ENCODE measurements at regions not wholly inside any gene's neighbourhood (a gene's known extent, or its start where the extent isn't known, plus 50 kb on each side); places are given as distances from the start of the nearest gene placed in this dataset.

DNA sequence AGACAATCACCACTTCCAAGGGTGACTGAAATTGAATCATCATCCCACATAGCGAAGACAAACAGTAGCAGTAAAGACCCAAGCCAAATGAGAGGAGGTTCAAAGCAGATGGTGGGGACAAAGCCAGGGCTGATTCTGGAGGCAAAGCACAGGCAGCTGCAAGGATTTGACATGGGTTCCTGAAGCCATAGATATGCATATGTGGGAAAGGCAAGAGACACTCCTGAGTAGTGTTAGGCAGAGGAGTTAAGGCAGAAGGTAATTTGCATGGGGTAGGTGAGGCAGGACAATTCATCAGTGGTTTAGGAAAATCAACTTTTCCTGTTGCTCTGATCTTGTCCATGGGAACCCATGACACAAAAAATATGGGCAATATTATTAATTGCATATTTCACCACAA lies 462.8 kb downstream of the FAM181B start:
- H3K27ac Mint-ChIP-seq (ENCODE audit: low read depth, unreplicated experiment) = no peak overlapping the region
- H3K27me3 Mint-ChIP-seq (ENCODE audit: insufficient read depth, unreplicated experiment) = peaks cover 42% of the 10 kb centered on the region
- no peaks in the 10 kb centered on the region for H3K9me3 Mint-ChIP-seq (ENCODE audit: unreplicated experiment)
- ChIA-PET POLR2A (no interaction called here), CTCF (no interaction called here)
- H3K4me3 Mint-ChIP-seq (ENCODE audit: unreplicated experiment) = no peak overlapping the region
- H3K36me3 Mint-ChIP-seq (ENCODE audit: insufficient read depth, unreplicated experiment) = no peaks in the 10 kb centered on the region
- TF ChIP-seq, protein P1, sequence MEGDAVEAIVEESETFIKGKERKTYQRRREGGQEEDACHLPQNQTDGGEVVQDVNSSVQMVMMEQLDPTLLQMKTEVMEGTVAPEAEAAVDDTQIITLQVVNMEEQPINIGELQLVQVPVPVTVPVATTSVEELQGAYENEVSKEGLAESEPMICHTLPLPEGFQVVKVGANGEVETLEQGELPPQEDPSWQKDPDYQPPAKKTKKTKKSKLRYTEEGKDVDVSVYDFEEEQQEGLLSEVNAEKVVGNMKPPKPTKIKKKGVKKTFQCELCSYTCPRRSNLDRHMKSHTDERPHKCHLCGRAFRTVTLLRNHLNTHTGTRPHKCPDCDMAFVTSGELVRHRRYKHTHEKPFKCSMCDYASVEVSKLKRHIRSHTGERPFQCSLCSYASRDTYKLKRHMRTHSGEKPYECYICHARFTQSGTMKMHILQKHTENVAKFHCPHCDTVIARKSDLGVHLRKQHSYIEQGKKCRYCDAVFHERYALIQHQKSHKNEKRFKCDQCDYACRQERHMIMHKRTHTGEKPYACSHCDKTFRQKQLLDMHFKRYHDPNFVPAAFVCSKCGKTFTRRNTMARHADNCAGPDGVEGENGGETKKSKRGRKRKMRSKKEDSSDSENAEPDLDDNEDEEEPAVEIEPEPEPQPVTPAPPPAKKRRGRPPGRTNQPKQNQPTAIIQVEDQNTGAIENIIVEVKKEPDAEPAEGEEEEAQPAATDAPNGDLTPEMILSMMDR (IDR thresholded peaks at IDR 0.05; ENCODE audit: unreplicated experiment) = no peak
- intact Hi-C loops (cut with micrococcal nuclease) = no loop called here
- DNase-seq (ENCODE audit: unreplicated experiment) = no peak
- H3K4me1 Mint-ChIP-seq (ENCODE audit: insufficient read depth, unreplicated experiment) = no peaks in the 10 kb centered on the region
- no TSS peak for BruUV-seq (replicated peaks)

DNA sequence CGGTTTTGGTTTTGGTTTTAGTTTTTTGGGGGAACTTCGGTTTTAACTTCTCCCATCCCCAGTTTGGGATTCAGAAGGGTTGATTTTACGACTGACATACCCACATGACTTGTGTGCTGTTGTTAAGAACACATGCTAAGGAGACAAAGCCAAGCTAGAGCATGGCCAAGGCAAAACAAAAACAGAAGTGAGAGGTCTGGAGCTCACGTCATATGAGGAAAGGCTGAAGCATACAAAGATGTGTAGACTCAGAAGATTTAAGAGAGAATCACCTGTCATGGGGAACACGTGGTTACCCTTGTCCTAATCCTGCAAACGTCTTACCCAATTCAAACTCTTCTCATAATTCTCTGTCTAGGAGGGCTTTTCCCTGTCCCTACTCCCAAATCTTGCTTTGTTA lies 465.0 kb downstream of the FAM181B start:
- intact Hi-C loops (cut with micrococcal nuclease) = no loop called here
- H3K27me3 Mint-ChIP-seq (ENCODE audit: insufficient read depth, unreplicated experiment) = peaks cover 43% of the 10 kb centered on the region
- H3K4me1 Mint-ChIP-seq (ENCODE audit: insufficient read depth, unreplicated experiment) = no peaks in the 10 kb centered on the region
- no peaks in the 10 kb centered on the region for H3K9me3 Mint-ChIP-seq (ENCODE audit: unreplicated experiment)
- POLR2A ChIA-PET = no interaction called here
- H3K36me3 Mint-ChIP-seq (ENCODE audit: insufficient read depth, unreplicated experiment) = no peaks in the 10 kb centered on the region
- no peak overlapping the region for H3K27ac Mint-ChIP-seq (ENCODE audit: low read depth, unreplicated experiment)
- DNase-seq (ENCODE audit: unreplicated experiment) = no peak
- TF ChIP-seq, protein P1 (IDR thresholded peaks at IDR 0.05; ENCODE audit: unreplicated experiment) = no peak
- BruUV-seq (replicated peaks) = no TSS peak
- CTCF ChIA-PET = interaction anchor here (0.6 kb wide), 1 partner anchor 679 kb away, joined by 4 read pairs; no protein-coding TSS in a partner anchor
- no peak overlapping the region for H3K4me3 Mint-ChIP-seq (ENCODE audit: unreplicated experiment)

DNA sequence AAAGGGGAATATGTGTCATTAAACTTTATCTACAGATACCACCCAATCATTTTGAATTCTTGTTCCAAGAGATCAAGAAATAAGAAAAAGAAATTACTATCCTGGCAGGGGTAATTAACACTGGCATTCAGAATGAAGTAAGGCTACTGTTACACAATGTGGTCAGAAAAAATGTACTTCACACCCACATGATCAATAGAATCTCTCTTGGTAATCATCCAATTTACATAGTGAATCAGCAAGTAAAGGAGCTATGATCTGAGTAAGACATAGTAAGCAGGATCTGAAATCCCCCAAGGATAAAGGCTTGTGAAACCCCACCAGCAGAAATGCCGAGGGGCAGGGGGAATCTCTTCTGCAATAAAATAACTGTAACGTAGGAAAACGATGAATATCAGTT lies 466.5 kb downstream of the FAM181B start:
- H3K36me3 Mint-ChIP-seq (ENCODE audit: insufficient read depth, unreplicated experiment) = no peaks in the 10 kb centered on the region
- no peak overlapping the region for H3K4me3 Mint-ChIP-seq (ENCODE audit: unreplicated experiment)
- CTCF ChIA-PET = no interaction called here
- no TSS peak for BruUV-seq (replicated peaks)
- TF ChIP-seq, protein P1 (IDR thresholded peaks at IDR 0.05; ENCODE audit: unreplicated experiment) = no peak
- peaks cover 51% of the 10 kb centered on the region for H3K27me3 Mint-ChIP-seq (ENCODE audit: insufficient read depth, unreplicated experiment)
- no peaks in the 10 kb centered on the region for H3K4me1 Mint-ChIP-seq (ENCODE audit: insufficient read depth, unreplicated experiment)
- DNase-seq (ENCODE audit: unreplicated experiment) = no peak
- intact Hi-C loops (cut with micrococcal nuclease) = no loop called here
- H3K9me3 Mint-ChIP-seq (ENCODE audit: unreplicated experiment) = no peaks in the 10 kb centered on the region
- H3K27ac Mint-ChIP-seq (ENCODE audit: low read depth, unreplicated experiment) = no peak overlapping the region
- POLR2A ChIA-PET = no interaction called here

DNA sequence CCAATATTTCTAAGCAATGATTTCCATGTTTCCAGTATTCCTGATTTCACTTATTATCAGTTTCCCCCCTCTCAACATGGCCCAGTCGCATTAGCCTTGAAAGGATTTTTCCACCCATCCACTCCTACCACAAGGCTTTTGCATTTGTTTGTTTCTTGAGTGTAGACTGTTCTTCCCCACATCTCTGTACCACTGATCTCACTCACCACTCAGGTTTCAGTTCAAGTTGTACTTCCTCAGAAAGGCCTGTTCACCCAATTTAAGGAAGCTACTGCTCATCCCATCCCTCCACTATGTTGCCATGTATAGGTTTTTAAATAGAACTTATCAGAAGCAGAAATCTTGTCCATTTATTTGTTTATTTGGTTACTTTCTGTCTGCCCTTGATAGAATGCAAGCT lies 472.3 kb downstream of the FAM181B start:
- Mint-ChIP-seq H3K36me3 (ENCODE audit: insufficient read depth, unreplicated experiment) (no peaks in the 10 kb centered on the region), H3K9me3 (ENCODE audit: unreplicated experiment) (no peaks in the 10 kb centered on the region), H3K4me3 (ENCODE audit: unreplicated experiment) (no peak overlapping the region), H3K4me1 (ENCODE audit: insufficient read depth, unreplicated experiment) (no peaks in the 10 kb centered on the region), H3K27me3 (ENCODE audit: insufficient read depth, unreplicated experiment) (peaks cover 87% of the 10 kb centered on the region), H3K27ac (ENCODE audit: low read depth, unreplicated experiment) (no peak overlapping the region)
- BruUV-seq (replicated peaks) = no TSS peak
- ChIA-PET CTCF (no interaction called here), POLR2A (no interaction called here)
- TF ChIP-seq, protein P1 (IDR thresholded peaks at IDR 0.05; ENCODE audit: unreplicated experiment) = no peak
- intact Hi-C loops (cut with micrococcal nuclease) = no loop called here
- DNase-seq (ENCODE audit: unreplicated experiment) = no peak

Measured in MCF 10A (cell line).